Lower lobe of right lung (tissue), 2 donors: ENCODE measurements at regions not wholly inside any gene's neighbourhood (a gene's known extent, or its start where the extent isn't known, plus 50 kb on each side); places are given as distances from the start of the nearest gene placed in this dataset.

Source experiments
- ATAC-seq, 2 donors: fragments of 200-7000 bp; cut with Tn5 transposase; one replicate each; pipeline ENCODE4 v1.9.1; 2020 to 2022; ENCODE audit warnings: mild to moderate bottlenecking in 2 of 2, moderate library complexity in 2 of 2
- DNase-seq: peaks from one replicate; pipeline ENCODE4 v3.0.0-alpha.2; 2020
- H3K27ac ChIP-seq: fragments of 200-600 bp; one replicate; pipeline ENCODE4 v1.8.0; 2022
- H3K27me3 ChIP-seq: fragments of 200-600 bp; one replicate; pipeline ENCODE4 v1.8.0; 2022; ENCODE audit warnings: low read depth
- H3K36me3 ChIP-seq: fragments of 200-600 bp; one replicate; pipeline ENCODE4 v1.8.0; 2022; ENCODE audit warnings: mild to moderate bottlenecking
- H3K4me1 ChIP-seq: fragments of 200-600 bp; one replicate; pipeline ENCODE4 v1.8.0; 2022
- H3K4me3 ChIP-seq: fragments of 200-600 bp; one replicate; pipeline ENCODE4 v1.8.0; 2022; ENCODE audit warnings: mild to moderate bottlenecking
- H3K9me3 ChIP-seq: fragments of 200-600 bp; one replicate; pipeline ENCODE4 v1.8.0; 2022
- intact Hi-C: fragments of 100-400 bp; cut with DNase I; formaldehyde crosslinking; loops from one replicate; pipeline ENCODE4 v1.11.0; 2022
- TF ChIP-seq, protein P1 (sequence below): fragments of 200-600 bp; IDR thresholded peaks from one replicate; pipeline ENCODE4 v1.8.0; 2022; ENCODE audit warnings: antibody characterized with exemption, mild to moderate bottlenecking
- donor health status: DM: no; HTN: yes; CAD: no; lungs with severe emphysema.

DNA sequence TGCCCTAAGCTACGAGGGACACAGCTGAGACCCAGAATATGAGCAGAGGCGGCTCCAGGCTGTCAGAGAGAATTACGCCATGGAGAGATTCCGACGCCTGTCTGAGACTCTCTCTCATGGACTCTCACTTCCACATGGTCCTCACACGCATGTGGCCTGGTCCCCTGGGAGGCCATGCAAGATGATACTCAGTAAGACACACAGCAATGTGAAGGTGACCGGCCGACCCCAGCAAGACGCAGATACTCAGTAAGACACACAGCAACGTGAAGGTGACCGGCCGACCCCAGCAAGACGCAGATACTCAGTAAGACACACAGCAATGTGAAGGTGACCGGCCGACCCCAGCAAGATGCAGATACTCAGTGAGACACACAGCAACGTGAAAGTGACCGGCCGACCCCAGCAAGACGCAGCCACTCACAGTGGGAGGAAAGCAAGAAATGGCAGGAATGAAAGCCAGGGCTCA, 400.8 kb upstream of the MYT1L start:
- no peaks in the 10 kb centered on the region for H3K9me3 ChIP-seq
- no peaks in the 10 kb centered on the region for H3K4me1 ChIP-seq
- no peak overlapping the region for H3K27ac ChIP-seq
- H3K4me3 ChIP-seq: no peak overlapping the region
- intact Hi-C loops: no loop called here
- H3K27me3 ChIP-seq: no peaks in the 10 kb centered on the region
- TF ChIP-seq, protein P1, sequence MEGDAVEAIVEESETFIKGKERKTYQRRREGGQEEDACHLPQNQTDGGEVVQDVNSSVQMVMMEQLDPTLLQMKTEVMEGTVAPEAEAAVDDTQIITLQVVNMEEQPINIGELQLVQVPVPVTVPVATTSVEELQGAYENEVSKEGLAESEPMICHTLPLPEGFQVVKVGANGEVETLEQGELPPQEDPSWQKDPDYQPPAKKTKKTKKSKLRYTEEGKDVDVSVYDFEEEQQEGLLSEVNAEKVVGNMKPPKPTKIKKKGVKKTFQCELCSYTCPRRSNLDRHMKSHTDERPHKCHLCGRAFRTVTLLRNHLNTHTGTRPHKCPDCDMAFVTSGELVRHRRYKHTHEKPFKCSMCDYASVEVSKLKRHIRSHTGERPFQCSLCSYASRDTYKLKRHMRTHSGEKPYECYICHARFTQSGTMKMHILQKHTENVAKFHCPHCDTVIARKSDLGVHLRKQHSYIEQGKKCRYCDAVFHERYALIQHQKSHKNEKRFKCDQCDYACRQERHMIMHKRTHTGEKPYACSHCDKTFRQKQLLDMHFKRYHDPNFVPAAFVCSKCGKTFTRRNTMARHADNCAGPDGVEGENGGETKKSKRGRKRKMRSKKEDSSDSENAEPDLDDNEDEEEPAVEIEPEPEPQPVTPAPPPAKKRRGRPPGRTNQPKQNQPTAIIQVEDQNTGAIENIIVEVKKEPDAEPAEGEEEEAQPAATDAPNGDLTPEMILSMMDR: no peak
- DNase-seq (no peak), ATAC-seq (no peak)
- H3K36me3 ChIP-seq: no peaks in the 10 kb centered on the region

DNA sequence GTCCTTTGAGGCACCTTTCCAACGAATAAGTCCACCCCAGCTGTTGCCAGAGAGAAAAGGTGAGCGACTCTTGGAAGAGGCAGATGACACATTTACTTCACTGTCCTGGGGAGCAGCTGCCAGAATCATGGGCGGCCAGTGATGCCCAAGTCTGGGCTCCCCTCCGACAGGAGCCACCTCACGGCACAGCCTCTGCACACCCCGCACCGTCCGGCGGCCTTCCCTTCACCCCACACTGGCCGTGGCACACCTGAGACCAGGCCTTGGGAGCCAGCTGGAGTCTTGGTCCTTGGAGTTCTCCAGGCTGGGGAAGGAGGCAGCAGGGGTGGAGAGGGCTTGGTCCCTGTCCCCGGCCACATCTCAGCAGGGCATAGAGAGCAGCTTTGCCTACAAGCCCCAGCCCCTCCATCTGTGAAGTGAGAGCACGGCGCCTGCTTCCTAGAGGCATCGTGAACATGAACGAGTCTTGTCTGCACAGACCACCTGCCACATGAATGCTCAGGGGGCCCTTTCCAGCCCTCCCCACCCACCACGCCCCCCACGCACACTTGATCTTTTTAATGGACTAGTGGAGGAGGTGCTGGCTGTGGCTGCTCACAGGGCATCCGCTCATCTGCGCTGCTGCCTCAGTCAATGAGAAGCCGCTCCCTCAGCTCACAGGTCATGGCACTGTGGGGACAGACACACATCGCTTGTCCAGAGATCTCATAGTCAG, 400.2 kb upstream of the MYT1L start:
- DNase-seq (no peak), ATAC-seq (no peak)
- Histone ChIP-seq H3K27ac (no peak overlapping the region), H3K27me3 (no peaks in the 10 kb centered on the region), H3K4me1 (no peaks in the 10 kb centered on the region), H3K9me3 (no peaks in the 10 kb centered on the region), H3K36me3 (no peaks in the 10 kb centered on the region), H3K4me3 (no peak overlapping the region)
- intact Hi-C loops: no loop called here
- TF ChIP-seq, protein P1: no peak

DNA sequence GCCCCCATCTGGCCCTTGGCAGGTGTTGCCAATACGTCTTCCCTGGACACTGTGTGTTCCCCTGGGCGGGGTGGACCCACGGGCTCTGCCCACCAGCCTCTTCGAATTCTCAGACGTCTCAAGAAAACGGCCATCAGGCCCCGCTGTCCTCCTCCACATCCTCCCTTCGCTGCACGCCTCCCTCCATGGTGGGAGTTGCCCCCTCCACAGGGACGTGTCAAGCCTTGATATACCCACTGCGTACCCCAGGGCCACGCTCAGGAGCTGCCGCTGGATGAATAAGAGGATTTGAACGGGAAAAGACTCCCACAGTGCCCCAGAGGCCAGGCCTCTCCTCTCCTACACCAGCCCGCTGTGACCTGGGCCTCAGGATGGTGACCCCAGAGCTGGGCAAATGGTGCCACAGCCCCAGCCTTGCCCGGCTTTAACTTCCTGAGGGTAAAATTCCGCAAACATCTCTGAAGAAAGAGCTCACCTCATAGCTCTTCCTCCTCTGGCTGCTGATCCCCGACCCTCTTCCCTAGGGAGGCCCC, 399.3 kb upstream of the MYT1L start:
- DNase-seq (no peak), ATAC-seq (no peak)
- no peak overlapping the region for H3K4me3 ChIP-seq
- intact Hi-C loops: no loop called here
- TF ChIP-seq, protein P1: no peak
- no peaks in the 10 kb centered on the region for H3K27me3 ChIP-seq
- no peaks in the 10 kb centered on the region for H3K4me1 ChIP-seq
- H3K27ac ChIP-seq: no peak overlapping the region
- H3K36me3 ChIP-seq: no peaks in the 10 kb centered on the region
- no peaks in the 10 kb centered on the region for H3K9me3 ChIP-seq

DNA sequence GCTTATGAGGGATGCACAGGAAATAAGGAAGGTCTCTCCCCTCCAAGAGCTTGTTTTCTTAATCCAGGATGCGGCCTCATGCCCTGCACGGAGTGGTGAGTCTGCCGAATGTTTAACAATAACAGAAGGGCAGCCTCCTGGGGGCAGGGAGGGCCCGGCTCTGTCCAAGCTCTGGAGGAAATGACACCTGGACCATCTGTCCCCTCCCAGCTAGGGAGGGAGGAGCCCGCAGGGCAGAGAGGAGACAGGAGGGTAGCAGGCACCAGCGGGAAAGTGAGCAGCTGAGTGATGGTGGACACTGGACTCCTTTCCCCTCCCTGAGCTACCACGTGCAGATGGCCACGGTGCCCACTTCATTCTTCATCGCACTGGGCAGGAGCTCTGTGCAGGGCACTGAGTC, 398.2 kb upstream of the MYT1L start:
- no peaks in the 10 kb centered on the region for H3K27me3 ChIP-seq
- no peaks in the 10 kb centered on the region for H3K36me3 ChIP-seq
- no peak overlapping the region for H3K27ac ChIP-seq
- no peak for ATAC-seq
- TF ChIP-seq, protein P1: no peak
- no peaks in the 10 kb centered on the region for H3K4me1 ChIP-seq
- intact Hi-C loops: no loop called here
- no peak overlapping the region for H3K4me3 ChIP-seq
- DNase-seq: no peak
- H3K9me3 ChIP-seq: no peaks in the 10 kb centered on the region

- Histone ChIP-seq H3K27ac (no peak overlapping the region), H3K27me3 (no peaks in the 10 kb centered on the region), H3K9me3 (no peaks in the 10 kb centered on the region), H3K4me3 (no peak overlapping the region), H3K36me3 (no peaks in the 10 kb centered on the region), H3K4me1 (no peaks in the 10 kb centered on the region)
- ATAC-seq (no peak), DNase-seq (no peak)
- TF ChIP-seq, protein P1: no peak
- intact Hi-C loops: no loop called here
Measured at GRCh38 chr2:2728635-2729034, 397.6 kb upstream of the MYT1L start.
